HL-60 (cell line): ENCODE measurements at regions not wholly inside any gene's neighbourhood (a gene's known extent, or its start where the extent isn't known, plus 50 kb on each side); places are given as distances from the start of the nearest gene placed in this dataset.

Experiments
- POLR2AphosphoS5 ChIP-seq: IDR thresholded peaks from 2 replicates; pipeline ENCODE4 v1.6.1; 2012; ENCODE audit warnings: low read depth
- TF ChIP-seq, protein P1 (sequence below): IDR thresholded peaks from one replicate; pipeline ENCODE4 v1.5.1; 2011; ENCODE audit warnings: low read length, control low read depth, inconsistent platforms; ENCODE audit not compliant: insufficient read depth

DNA sequence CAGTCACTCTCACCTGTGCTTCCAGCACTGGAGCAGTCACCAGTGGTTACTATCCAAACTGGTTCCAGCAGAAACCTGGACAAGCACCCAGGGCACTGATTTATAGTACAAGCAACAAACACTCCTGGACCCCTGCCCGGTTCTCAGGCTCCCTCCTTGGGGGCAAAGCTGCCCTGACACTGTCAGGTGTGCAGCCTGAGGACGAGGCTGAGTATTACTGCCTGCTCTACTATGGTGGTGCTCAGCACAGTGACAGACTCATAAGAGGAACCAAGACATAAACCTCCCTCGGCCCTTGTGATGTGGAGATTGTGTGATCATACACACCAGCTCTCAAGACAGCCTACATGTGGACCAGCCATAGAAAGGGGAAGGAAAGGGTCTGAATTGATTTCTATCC is 113.3 kb downstream of the ZNF280B start:
- TF ChIP-seq, protein P1, sequence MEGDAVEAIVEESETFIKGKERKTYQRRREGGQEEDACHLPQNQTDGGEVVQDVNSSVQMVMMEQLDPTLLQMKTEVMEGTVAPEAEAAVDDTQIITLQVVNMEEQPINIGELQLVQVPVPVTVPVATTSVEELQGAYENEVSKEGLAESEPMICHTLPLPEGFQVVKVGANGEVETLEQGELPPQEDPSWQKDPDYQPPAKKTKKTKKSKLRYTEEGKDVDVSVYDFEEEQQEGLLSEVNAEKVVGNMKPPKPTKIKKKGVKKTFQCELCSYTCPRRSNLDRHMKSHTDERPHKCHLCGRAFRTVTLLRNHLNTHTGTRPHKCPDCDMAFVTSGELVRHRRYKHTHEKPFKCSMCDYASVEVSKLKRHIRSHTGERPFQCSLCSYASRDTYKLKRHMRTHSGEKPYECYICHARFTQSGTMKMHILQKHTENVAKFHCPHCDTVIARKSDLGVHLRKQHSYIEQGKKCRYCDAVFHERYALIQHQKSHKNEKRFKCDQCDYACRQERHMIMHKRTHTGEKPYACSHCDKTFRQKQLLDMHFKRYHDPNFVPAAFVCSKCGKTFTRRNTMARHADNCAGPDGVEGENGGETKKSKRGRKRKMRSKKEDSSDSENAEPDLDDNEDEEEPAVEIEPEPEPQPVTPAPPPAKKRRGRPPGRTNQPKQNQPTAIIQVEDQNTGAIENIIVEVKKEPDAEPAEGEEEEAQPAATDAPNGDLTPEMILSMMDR, result no peak
- TF ChIP-seq POLR2AphosphoS5, result no peak
